ENCODE measurements at regions not wholly inside any gene's neighbourhood (a gene's known extent, or its start where the extent isn't known, plus 50 kb on each side); places are given as distances from the start of the nearest gene placed in this dataset.

GRCh38 chr15:47553947-47554346 is 163.4 kb upstream of the SEMA6D start:
- Mint-ChIP-seq H3K27me3 (no peaks in the 10 kb centered on the region), H3K27ac (no peak overlapping the region), H3K4me1 (no peaks in the 10 kb centered on the region), H3K4me3 (no peak overlapping the region), H3K9me3 (ENCODE audit: insufficient read depth) (no peaks in the 10 kb centered on the region)
- Histone ChIP-seq H3K36me3 (replicated peaks in 1 of 2; ENCODE audit: control extremely low read depth in 1 of 2, control insufficient read depth in 1 of 2, extremely low read depth in 1 of 2, insufficient read depth in 2 of 2, low read length in 1 of 2) (no peaks in the 10 kb centered on the region), H2AFZ (ENCODE audit: insufficient read depth, low read depth, low read length, poor library complexity, severe bottlenecking) (no peak overlapping the region), H3K27ac (ENCODE audit: low read length in 2 of 2) (no peak overlapping the region), H4K20me1 (ENCODE audit: control insufficient read depth, insufficient read depth, low read length, poor library complexity, severe bottlenecking) (no peaks in the 10 kb centered on the region), H3K27me3 (replicated peaks in 1 of 4; ENCODE audit: control extremely low read depth in 1 of 4, control insufficient read depth in 3 of 4, insufficient read depth in 4 of 4, low read length in 3 of 4) (no peaks in the 10 kb centered on the region), H3K79me2 (ENCODE audit: control insufficient read depth, insufficient read depth, low read length) (no peaks in the 10 kb centered on the region), H3K9ac (ENCODE audit: low read length) (no peak overlapping the region), H3K9me3 (ENCODE audit: control extremely low read depth in 1 of 3, control insufficient read depth in 2 of 3, insufficient read depth in 1 of 3, low read length in 2 of 3) (peaks cover 0 to 1% (median 0%) of the 10 kb centered on the region in 3 donors), H3K4me1 (ENCODE audit: control insufficient read depth in 2 of 2, insufficient read depth in 2 of 2, low read length in 2 of 2) (no peaks in the 10 kb centered on the region), H3K4me3 (ENCODE audit: control extremely low read depth in 1 of 5, extremely low read depth in 1 of 5, insufficient read depth in 1 of 5, low read depth in 2 of 5, low read length in 4 of 5) (no peak overlapping the region), H3K4me2 (replicated peaks; ENCODE audit: low read depth, low read length, poor library complexity, severe bottlenecking) (no peak overlapping the region)
- ChIA-PET POLR2A (no interaction called here), CTCF (no interaction called here)
- no peak for DNase-seq
- no peak for TF ChIP-seq EZH2 (IDR thresholded peaks at IDR 0.05; ENCODE audit: borderline replicate concordance, insufficient read depth, low read depth, low read length, poor library complexity, severe bottlenecking)
- TF ChIP-seq, protein P1, sequence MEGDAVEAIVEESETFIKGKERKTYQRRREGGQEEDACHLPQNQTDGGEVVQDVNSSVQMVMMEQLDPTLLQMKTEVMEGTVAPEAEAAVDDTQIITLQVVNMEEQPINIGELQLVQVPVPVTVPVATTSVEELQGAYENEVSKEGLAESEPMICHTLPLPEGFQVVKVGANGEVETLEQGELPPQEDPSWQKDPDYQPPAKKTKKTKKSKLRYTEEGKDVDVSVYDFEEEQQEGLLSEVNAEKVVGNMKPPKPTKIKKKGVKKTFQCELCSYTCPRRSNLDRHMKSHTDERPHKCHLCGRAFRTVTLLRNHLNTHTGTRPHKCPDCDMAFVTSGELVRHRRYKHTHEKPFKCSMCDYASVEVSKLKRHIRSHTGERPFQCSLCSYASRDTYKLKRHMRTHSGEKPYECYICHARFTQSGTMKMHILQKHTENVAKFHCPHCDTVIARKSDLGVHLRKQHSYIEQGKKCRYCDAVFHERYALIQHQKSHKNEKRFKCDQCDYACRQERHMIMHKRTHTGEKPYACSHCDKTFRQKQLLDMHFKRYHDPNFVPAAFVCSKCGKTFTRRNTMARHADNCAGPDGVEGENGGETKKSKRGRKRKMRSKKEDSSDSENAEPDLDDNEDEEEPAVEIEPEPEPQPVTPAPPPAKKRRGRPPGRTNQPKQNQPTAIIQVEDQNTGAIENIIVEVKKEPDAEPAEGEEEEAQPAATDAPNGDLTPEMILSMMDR (IDR thresholded peaks at IDR 0.05) = no peak
- intact Hi-C loops (cut with micrococcal nuclease) = no loop called here
- no peak for ATAC-seq (ENCODE audit: low read depth)
- no CpG with 5 or more reads among the region's 1 CpG for WGBS (ENCODE audit: insufficient coverage)

- no peaks in the 10 kb centered on the region for H3K27me3 Mint-ChIP-seq
- H3K4me3 ChIP-seq (ENCODE audit: control extremely low read depth in 1 of 5, extremely low read depth in 1 of 5, insufficient read depth in 1 of 5, low read depth in 2 of 5, low read length in 4 of 5) = no peak overlapping the region
- H4K20me1 ChIP-seq (ENCODE audit: control insufficient read depth, insufficient read depth, low read length, poor library complexity, severe bottlenecking) = no peaks in the 10 kb centered on the region
- no peak for TF ChIP-seq EZH2 (IDR thresholded peaks at IDR 0.05; ENCODE audit: borderline replicate concordance, insufficient read depth, low read depth, low read length, poor library complexity, severe bottlenecking)
- TF ChIP-seq, protein P1 (IDR thresholded peaks at IDR 0.05) = no peak
- peaks cover 2 to 6% (median 3%) of the 10 kb centered on the region in 3 donors for H3K9me3 ChIP-seq (ENCODE audit: control extremely low read depth in 1 of 3, control insufficient read depth in 2 of 3, insufficient read depth in 1 of 3, low read length in 2 of 3)
- no peak overlapping the region for H3K9ac ChIP-seq (ENCODE audit: low read length)
- intact Hi-C loops (cut with micrococcal nuclease) = no loop called here
- POLR2A ChIA-PET = no interaction called here
- no peak overlapping the region for H3K4me3 Mint-ChIP-seq
- H3K27ac Mint-ChIP-seq = no peak overlapping the region
- CTCF ChIA-PET = no interaction called here
- ATAC-seq (ENCODE audit: low read depth) (no peak), DNase-seq (no peak)
- H3K79me2 ChIP-seq (ENCODE audit: control insufficient read depth, insufficient read depth, low read length) = no peaks in the 10 kb centered on the region
- H3K27me3 ChIP-seq (replicated peaks in 1 of 4; ENCODE audit: control extremely low read depth in 1 of 4, control insufficient read depth in 3 of 4, insufficient read depth in 4 of 4, low read length in 3 of 4) = no peaks in the 10 kb centered on the region
- no peaks in the 10 kb centered on the region for H3K36me3 ChIP-seq (replicated peaks in 1 of 2; ENCODE audit: control extremely low read depth in 1 of 2, control insufficient read depth in 1 of 2, extremely low read depth in 1 of 2, insufficient read depth in 2 of 2, low read length in 1 of 2)
- WGBS (ENCODE audit: insufficient coverage) = no CpG with 5 or more reads among the region's 1 CpG
- no peaks in the 10 kb centered on the region for H3K4me1 Mint-ChIP-seq
- H3K4me1 ChIP-seq (ENCODE audit: control insufficient read depth in 2 of 2, insufficient read depth in 2 of 2, low read length in 2 of 2) = no peaks in the 10 kb centered on the region
- H3K27ac ChIP-seq (ENCODE audit: low read length in 2 of 2) = no peak overlapping the region
- H3K9me3 Mint-ChIP-seq (ENCODE audit: insufficient read depth) = peaks cover 5% of the 10 kb centered on the region
- no peak overlapping the region for H2AFZ ChIP-seq (ENCODE audit: insufficient read depth, low read depth, low read length, poor library complexity, severe bottlenecking)
- no peak overlapping the region for H3K4me2 ChIP-seq (replicated peaks; ENCODE audit: low read depth, low read length, poor library complexity, severe bottlenecking)
These were observed 156.2 kb upstream of the SEMA6D start for GRCh38 chr15:47561102-47561501.

Measured in B cell (primary cell).